ENCODE measurements at regions not wholly inside any gene's neighbourhood (a gene's known extent, or its start where the extent isn't known, plus 50 kb on each side); places are given as distances from the start of the nearest gene placed in this dataset.
"Not testable (repeated sequence)": the region's sequence is repeated elsewhere in the genome, so short reads cannot be mapped to it uniquely, and the experiment has no call there.

DNA sequence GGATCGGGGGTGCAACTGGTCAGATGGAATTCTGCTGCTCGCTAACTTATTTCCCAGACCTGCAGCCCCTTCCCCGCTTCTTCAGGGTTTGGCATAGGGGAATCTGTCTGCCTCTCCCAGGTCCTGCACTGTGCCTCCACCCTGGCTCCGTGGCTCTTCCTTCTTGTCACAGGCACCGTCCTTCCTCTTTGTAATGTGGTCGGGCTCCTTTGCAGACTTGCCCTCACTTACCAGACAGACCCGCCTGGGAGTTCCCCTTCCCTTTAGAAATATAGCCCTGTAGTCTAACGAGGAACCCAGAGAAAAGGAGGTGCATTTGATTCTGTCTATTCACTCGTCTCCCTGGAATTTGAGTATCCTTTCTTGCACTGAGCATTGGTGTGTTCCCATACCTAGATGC, 63.9 kb upstream of the PAX8 start:
- peak in 5 of 9 donors; percentile 9 to 25 (median 13) for DNase-seq
- Histone ChIP-seq H3K4me1 (ENCODE audit: control insufficient read depth in 2 of 2, insufficient read depth in 2 of 2, low read length in 2 of 2) (no peaks in the 10 kb centered on the region), H3K4me3 (ENCODE audit: low read length) (no peak overlapping the region), H3K9me3 (ENCODE audit: control insufficient read depth in 2 of 3, low read length in 3 of 3) (no peaks in the 10 kb centered on the region), H3K36me3 (ENCODE audit: control insufficient read depth in 2 of 3, insufficient read depth in 3 of 3, low read length in 3 of 3) (no peaks in the 10 kb centered on the region), H3K27me3 (ENCODE audit: control insufficient read depth in 2 of 2, insufficient read depth in 2 of 2, low read length in 2 of 2) (no peaks in the 10 kb centered on the region), H3K27ac (ENCODE audit: low read depth, low read length) (no peak overlapping the region)
- peak overlapping the region in 1 of 9 donors; percentile 1 for H3K27ac Mint-ChIP-seq
- POLR2A ChIA-PET, result no interaction called here
- peak; percentile 92 for ATAC-seq
- peaks cover 11 to 30% (median 21%) of the 10 kb centered on the region in 5 donors for H3K27me3 Mint-ChIP-seq
- no peaks in the 10 kb centered on the region for H3K9me3 Mint-ChIP-seq
- H3K4me1 Mint-ChIP-seq, result peaks cover 7 to 10% (median 9%) of the 10 kb centered on the region in 7 donors
- intact Hi-C loops (cut with micrococcal nuclease), result no loop called here
- no peak overlapping the region for H3K4me3 Mint-ChIP-seq
- CTCF ChIA-PET, result no interaction called here
- no peaks in the 10 kb centered on the region for H3K36me3 Mint-ChIP-seq

DNA sequence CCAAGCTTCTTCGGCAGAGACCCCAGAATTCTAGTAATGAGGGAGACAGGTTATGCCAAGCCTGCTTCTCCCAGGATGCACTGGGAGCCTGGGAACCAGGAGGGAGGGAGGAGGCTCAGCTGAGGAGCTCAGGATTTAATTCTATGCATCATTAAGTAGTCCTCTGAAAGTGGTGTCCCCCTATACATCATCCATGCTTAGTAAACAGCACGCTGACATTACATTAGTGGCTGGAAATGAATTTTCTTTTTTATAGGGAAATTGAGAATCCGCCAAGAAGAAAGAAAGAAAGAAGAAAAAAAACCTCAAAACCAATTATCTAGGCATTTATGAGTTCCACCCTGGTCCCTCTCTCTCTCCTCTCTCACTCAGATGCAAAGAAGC, 63.1 kb upstream of the PAX8 start:
- H3K4me3 Mint-ChIP-seq, result not testable (repeated sequence)

DNA sequence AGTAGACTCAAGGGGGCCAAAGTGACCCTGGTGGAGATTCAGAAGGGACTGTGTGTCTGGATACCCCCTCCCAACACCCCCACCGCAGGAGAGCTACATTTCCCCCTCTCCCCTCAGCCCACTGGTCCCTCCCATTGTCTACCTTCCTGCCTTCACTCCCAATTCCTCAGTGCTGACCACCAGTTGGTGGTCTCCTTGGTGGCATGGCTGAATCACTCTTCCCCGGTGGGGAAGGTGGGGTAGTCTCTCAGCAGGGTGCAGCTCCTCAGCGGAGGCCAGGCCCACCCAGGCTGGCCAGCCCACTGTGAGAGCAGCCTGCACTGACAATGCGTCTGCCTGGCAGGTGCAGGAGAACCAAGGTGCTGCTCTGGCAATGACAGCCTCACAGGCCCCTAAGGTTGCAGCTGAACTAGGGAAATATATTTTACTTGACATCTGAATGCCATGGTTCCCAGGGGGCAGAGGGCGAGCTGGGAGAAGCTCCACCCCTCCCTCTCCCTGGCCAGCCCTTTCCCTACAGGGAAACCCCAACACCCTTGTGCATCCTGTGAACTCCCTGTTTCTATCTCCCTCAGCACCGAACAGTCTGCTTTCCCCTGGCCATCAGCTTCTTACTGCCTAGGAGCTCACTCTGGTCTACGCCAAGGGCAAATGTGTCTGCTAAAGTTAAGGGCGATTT, 62.6 kb upstream of the PAX8 start:
- peaks cover 7 to 10% (median 9%) of the 10 kb centered on the region in 7 donors for H3K4me1 Mint-ChIP-seq
- no peak for DNase-seq
- ChIA-PET CTCF (no interaction called here), POLR2A (no interaction called here)
- H3K27ac Mint-ChIP-seq, result no peak overlapping the region
- ATAC-seq, result no peak
- H3K4me1 ChIP-seq (ENCODE audit: control insufficient read depth in 2 of 2, insufficient read depth in 2 of 2, low read length in 2 of 2), result no peaks in the 10 kb centered on the region
- H3K27me3 Mint-ChIP-seq, result peaks cover 13 to 36% (median 23%) of the 10 kb centered on the region in 5 donors
- no peak overlapping the region for H3K4me3 ChIP-seq (ENCODE audit: low read length)
- H3K4me3 Mint-ChIP-seq, result no peak overlapping the region
- no peaks in the 10 kb centered on the region for H3K9me3 Mint-ChIP-seq
- intact Hi-C loops (cut with micrococcal nuclease), result no loop called here
- no peaks in the 10 kb centered on the region for H3K27me3 ChIP-seq (ENCODE audit: control insufficient read depth in 2 of 2, insufficient read depth in 2 of 2, low read length in 2 of 2)
- no peaks in the 10 kb centered on the region for H3K36me3 Mint-ChIP-seq
- no peaks in the 10 kb centered on the region for H3K36me3 ChIP-seq (ENCODE audit: control insufficient read depth in 2 of 3, insufficient read depth in 3 of 3, low read length in 3 of 3)
- no peak overlapping the region for H3K27ac ChIP-seq (ENCODE audit: low read depth, low read length)
- no peaks in the 10 kb centered on the region for H3K9me3 ChIP-seq (ENCODE audit: control insufficient read depth in 2 of 3, low read length in 3 of 3)

More for the DNA sequence above, 63.1 kb upstream of the PAX8 start:
- ATAC-seq; H3K36me3 ChIP-seq (ENCODE audit: control insufficient read depth in 2 of 3, insufficient read depth in 3 of 3, low read length in 3 of 3); H3K9me3 ChIP-seq (ENCODE audit: control insufficient read depth in 2 of 3, low read length in 3 of 3); H3K27me3 ChIP-seq (ENCODE audit: control insufficient read depth in 2 of 2, insufficient read depth in 2 of 2, low read length in 2 of 2); DNase-seq; intact Hi-C loops (cut with micrococcal nuclease); H3K9me3 Mint-ChIP-seq; H3K27ac Mint-ChIP-seq; H3K4me1 Mint-ChIP-seq; H3K27ac ChIP-seq (ENCODE audit: low read depth, low read length); POLR2A ChIA-PET; H3K4me3 ChIP-seq (ENCODE audit: low read length); H3K36me3 Mint-ChIP-seq; H3K4me1 ChIP-seq (ENCODE audit: control insufficient read depth in 2 of 2, insufficient read depth in 2 of 2, low read length in 2 of 2); CTCF ChIA-PET: not testable (repeated sequence)
- H3K27me3 Mint-ChIP-seq, result peaks cover 12 to 32% (median 23%) of the 10 kb centered on the region in 5 donors

DNA sequence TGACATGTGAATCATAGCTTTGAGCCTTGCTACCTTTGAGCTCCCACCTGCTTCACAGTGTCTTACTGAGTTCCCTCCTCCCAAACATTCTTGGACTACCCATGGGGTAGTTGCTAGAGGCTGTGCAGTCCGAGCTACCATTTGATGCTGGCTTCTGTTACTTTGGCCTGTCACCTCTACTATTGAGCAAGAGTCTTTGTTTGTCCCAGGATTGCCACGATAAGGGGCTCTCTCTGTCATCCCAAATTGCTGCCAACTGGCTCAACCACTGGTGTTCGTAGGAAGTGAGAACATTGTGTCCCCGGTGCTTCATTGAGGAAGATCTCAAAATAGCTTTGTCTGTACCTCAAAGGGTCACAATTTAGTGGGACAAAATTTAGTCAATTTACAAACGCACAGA, 59.1 kb upstream of the PAX8 start:
- Histone ChIP-seq H3K4me3 (ENCODE audit: low read length) (no peak overlapping the region), H3K36me3 (ENCODE audit: control insufficient read depth in 2 of 3, insufficient read depth in 3 of 3, low read length in 3 of 3) (no peaks in the 10 kb centered on the region), H3K27me3 (ENCODE audit: control insufficient read depth in 2 of 2, insufficient read depth in 2 of 2, low read length in 2 of 2) (no peaks in the 10 kb centered on the region), H3K4me1 (ENCODE audit: control insufficient read depth in 2 of 2, insufficient read depth in 2 of 2, low read length in 2 of 2) (no peaks in the 10 kb centered on the region), H3K9me3 (ENCODE audit: control insufficient read depth in 2 of 3, low read length in 3 of 3) (no peaks in the 10 kb centered on the region), H3K27ac (ENCODE audit: low read depth, low read length) (no peak overlapping the region)
- Mint-ChIP-seq H3K36me3 (no peaks in the 10 kb centered on the region), H3K9me3 (no peaks in the 10 kb centered on the region), H3K4me3 (no peak overlapping the region), H3K4me1 (peaks cover 3 to 5% (median 4%) of the 10 kb centered on the region in 7 donors), H3K27ac (no peak overlapping the region), H3K27me3 (peaks cover 4 to 26% (median 12%) of the 10 kb centered on the region in 5 donors)
- intact Hi-C loops (cut with micrococcal nuclease), result no loop called here
- ChIA-PET POLR2A (no interaction called here), CTCF (no interaction called here)
- no peak for ATAC-seq
- DNase-seq, result no peak

DNA sequence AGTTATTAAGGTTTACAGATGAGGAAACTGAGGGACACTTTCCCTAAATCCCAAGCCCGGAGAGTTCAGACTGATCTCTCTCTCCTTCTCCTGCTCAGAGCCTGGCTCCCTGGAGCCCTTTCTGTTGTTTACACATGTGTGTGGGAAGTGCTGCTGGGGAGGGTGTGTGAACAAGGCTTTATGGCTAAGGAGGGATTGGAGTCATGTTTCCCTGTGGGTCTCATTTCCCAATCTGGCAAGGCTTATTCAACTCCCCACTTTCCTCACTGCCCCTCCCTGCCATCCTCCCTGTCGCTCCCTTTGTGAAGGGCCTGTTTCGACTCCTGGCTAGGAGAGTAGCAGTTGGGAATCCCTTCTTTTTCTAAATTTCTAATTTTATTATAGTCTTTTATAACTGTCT, 57.3 kb upstream of the PAX8 start:
- CTCF ChIA-PET; H3K9me3 Mint-ChIP-seq; DNase-seq; intact Hi-C loops (cut with micrococcal nuclease); H3K27ac ChIP-seq (ENCODE audit: low read depth, low read length); H3K36me3 Mint-ChIP-seq; H3K4me1 ChIP-seq (ENCODE audit: control insufficient read depth in 2 of 2, insufficient read depth in 2 of 2, low read length in 2 of 2); H3K4me3 ChIP-seq (ENCODE audit: low read length); H3K36me3 ChIP-seq (ENCODE audit: control insufficient read depth in 2 of 3, insufficient read depth in 3 of 3, low read length in 3 of 3); H3K9me3 ChIP-seq (ENCODE audit: control insufficient read depth in 2 of 3, low read length in 3 of 3); H3K27ac Mint-ChIP-seq; H3K4me1 Mint-ChIP-seq; H3K4me3 Mint-ChIP-seq; H3K27me3 ChIP-seq (ENCODE audit: control insufficient read depth in 2 of 2, insufficient read depth in 2 of 2, low read length in 2 of 2); POLR2A ChIA-PET; ATAC-seq: not testable (repeated sequence)
- H3K27me3 Mint-ChIP-seq, result peaks cover 0 to 18% (median 7%) of the 10 kb centered on the region in 5 donors

DNA sequence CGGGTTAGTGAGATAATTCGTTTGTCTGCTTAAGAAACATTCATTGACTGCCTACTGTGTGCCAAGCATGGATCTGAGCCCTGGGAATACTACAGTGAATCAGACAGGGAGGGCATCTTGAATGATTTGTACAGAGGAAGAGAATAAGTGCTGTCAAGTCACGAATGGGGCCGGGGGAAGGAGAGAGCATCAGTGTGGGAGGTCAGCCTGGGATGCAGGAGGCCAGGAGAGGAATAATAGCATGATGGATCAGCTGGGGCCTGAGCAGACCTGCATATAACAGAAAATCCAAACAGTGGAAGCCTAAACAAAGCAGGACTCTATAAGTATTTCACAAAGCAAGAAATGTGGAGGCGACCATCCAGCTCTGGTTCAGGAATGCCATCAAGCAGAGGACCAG, 55.4 kb upstream of the PAX8 start:
- H3K36me3 ChIP-seq (ENCODE audit: control insufficient read depth in 2 of 3, insufficient read depth in 3 of 3, low read length in 3 of 3), result no peaks in the 10 kb centered on the region
- POLR2A ChIA-PET, result no interaction called here
- Mint-ChIP-seq H3K36me3 (no peaks in the 10 kb centered on the region), H3K4me3 (no peak overlapping the region), H3K4me1 (peaks cover 0 to 2% (median 0%) of the 10 kb centered on the region in 7 donors), H3K27ac (no peak overlapping the region), H3K9me3 (no peaks in the 10 kb centered on the region), H3K27me3 (peaks cover 0 to 20% (median 8%) of the 10 kb centered on the region in 5 donors)
- H3K4me3 ChIP-seq (ENCODE audit: low read length), result no peak overlapping the region
- intact Hi-C loops (cut with micrococcal nuclease), result no loop called here
- no peak for DNase-seq
- H3K27me3 ChIP-seq (ENCODE audit: control insufficient read depth in 2 of 2, insufficient read depth in 2 of 2, low read length in 2 of 2), result no peaks in the 10 kb centered on the region
- H3K9me3 ChIP-seq (ENCODE audit: control insufficient read depth in 2 of 3, low read length in 3 of 3), result no peaks in the 10 kb centered on the region
- no peaks in the 10 kb centered on the region for H3K4me1 ChIP-seq (ENCODE audit: control insufficient read depth in 2 of 2, insufficient read depth in 2 of 2, low read length in 2 of 2)
- H3K27ac ChIP-seq (ENCODE audit: low read depth, low read length), result no peak overlapping the region
- CTCF ChIA-PET, result no interaction called here
- no peak for ATAC-seq

DNA sequence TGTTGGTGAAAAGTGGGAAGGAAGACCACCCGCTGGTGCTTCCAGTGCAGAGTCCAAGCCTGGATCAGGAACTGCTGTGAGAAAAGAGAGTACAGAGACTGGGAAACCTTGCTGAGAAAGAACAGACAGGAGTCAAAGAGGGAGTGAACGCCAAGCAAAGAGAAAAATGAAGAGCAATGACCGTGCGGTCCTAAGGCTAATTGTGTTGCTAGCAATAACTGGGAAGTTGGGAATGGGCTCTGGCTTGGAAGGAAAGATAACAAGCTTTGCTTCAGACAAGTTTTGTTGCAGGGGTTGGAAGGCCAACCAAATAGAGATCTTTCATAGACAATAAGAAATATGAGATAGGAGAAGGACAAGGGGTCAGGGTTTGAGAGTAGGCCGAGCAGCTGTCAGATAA, 55.0 kb upstream of the PAX8 start:
- CTCF ChIA-PET; POLR2A ChIA-PET; H3K9me3 Mint-ChIP-seq; H3K27ac Mint-ChIP-seq; DNase-seq; H3K9me3 ChIP-seq (ENCODE audit: control insufficient read depth in 2 of 3, low read length in 3 of 3); H3K4me3 ChIP-seq (ENCODE audit: low read length); H3K36me3 ChIP-seq (ENCODE audit: control insufficient read depth in 2 of 3, insufficient read depth in 3 of 3, low read length in 3 of 3); H3K4me1 Mint-ChIP-seq; intact Hi-C loops (cut with micrococcal nuclease); H3K27me3 ChIP-seq (ENCODE audit: control insufficient read depth in 2 of 2, insufficient read depth in 2 of 2, low read length in 2 of 2); H3K4me1 ChIP-seq (ENCODE audit: control insufficient read depth in 2 of 2, insufficient read depth in 2 of 2, low read length in 2 of 2); H3K27ac ChIP-seq (ENCODE audit: low read depth, low read length); ATAC-seq; H3K4me3 Mint-ChIP-seq; H3K36me3 Mint-ChIP-seq: not testable (repeated sequence)
- H3K27me3 Mint-ChIP-seq, result peaks cover 0 to 20% (median 8%) of the 10 kb centered on the region in 5 donors

Measured in naive thymus-derived CD4-positive, alpha-beta T cell (primary cell).